Coronary artery (tissue), 2 donors: ENCODE measurements at regions not wholly inside any gene's neighbourhood (a gene's known extent, or its start where the extent isn't known, plus 50 kb on each side); places are given as distances from the start of the nearest gene placed in this dataset.

ENCODE experiments used
- DNase-seq: peaks from one replicate; pipeline ENCODE4 v3.0.0-alpha.2; 2017; ENCODE audit warnings: low spot score
- H3K27ac ChIP-seq, 2 donors: fragments of 200-600 bp; sonication (generic); one replicate each; pipeline ENCODE4 v1.5.1; 2016 to 2019
- H3K4me3 ChIP-seq: fragments of 200-600 bp; sonication (generic); 2 replicates; pipeline ENCODE4 v1.5.1; 2016; ENCODE audit warnings: mild to moderate bottlenecking, moderate library complexity
- CTCF ChIP-seq: fragments of 200-600 bp; sonication (generic); IDR thresholded peaks from one replicate; pipeline ENCODE4 v1.5.1; 2019; ENCODE audit warnings: antibody characterized with exemption

- H3K27ac ChIP-seq: no peak overlapping the region
- TF ChIP-seq CTCF: no peak
- no peak overlapping the region for H3K4me3 ChIP-seq
- DNase-seq: no peak
Observed at GRCh38 chr16:13586051-13586450, 333.9 kb upstream of the ERCC4 start.

- no peak for DNase-seq
- no peak for TF ChIP-seq CTCF
- no peak overlapping the region for H3K4me3 ChIP-seq
- no peak overlapping the region for H3K27ac ChIP-seq
Observed at GRCh38 chr16:13587181-13587580, 332.8 kb upstream of the ERCC4 start.

DNA sequence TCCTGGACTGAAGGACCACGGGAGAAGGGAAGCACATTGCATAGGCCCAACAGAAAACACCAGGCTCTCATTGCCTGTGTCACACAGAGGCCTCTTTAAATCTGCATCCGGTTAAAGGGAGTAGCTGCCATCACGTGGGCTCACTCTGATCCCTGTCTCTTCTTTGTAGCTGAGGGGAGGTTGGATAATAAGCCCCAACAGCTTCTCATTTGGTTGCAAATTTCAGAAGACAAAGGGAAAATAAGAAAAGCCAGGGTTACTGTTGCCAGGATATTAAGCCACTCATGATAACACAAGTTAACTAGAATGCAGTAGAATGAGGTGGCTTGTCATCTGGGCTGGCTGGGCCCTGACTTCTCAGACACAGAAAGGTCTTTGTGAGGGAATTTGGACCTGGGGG lies 325.1 kb upstream of the ERCC4 start:
- DNase-seq: no peak
- Histone ChIP-seq H3K27ac (no peak overlapping the region), H3K4me3 (no peak overlapping the region)
- no peak for TF ChIP-seq CTCF

DNA sequence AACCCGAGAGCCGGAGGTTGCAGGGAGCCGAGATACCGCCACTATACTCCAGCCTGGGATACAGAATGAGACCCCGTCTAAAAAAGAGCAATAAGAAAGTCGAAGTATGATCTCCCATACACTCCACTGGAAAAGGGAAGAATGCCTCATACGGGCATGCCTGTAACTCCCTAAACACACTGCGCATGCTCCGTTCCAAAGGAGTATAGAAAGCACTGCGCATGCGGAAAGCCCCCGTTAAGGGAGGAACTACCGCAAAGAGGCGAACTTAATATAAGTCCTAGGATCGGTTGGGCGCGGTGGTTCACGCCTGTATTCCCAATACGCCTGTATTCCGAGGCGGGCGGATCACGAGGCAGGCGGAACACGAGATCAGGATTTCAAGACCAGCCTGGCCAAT lies 313.1 kb upstream of the ERCC4 start:
- no peak for DNase-seq
- no peak for TF ChIP-seq CTCF
- no peak overlapping the region for H3K27ac ChIP-seq
- no peak overlapping the region for H3K4me3 ChIP-seq

DNA sequence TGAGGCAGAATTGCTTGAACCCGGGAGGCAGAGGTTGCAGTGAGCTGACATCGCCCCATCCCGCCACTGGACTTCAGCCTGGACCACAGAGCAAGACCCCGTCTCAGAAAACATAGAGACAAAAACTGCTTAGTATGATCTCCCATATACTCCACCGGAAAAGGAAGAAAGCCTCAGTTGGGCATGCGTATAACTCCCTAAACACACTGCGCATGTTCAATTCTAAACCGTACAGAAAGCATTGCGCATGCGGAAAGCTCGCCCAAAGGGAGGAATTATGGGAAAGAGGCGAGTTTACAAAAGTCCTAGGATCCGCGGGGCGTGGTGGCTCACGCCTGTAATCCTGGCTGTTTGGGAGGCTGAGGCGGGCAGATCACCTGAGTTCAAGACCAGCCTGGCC lies 312.7 kb upstream of the ERCC4 start:
- Histone ChIP-seq H3K27ac (no peak overlapping the region), H3K4me3 (no peak overlapping the region)
- DNase-seq: no peak
- TF ChIP-seq CTCF: no peak

DNA sequence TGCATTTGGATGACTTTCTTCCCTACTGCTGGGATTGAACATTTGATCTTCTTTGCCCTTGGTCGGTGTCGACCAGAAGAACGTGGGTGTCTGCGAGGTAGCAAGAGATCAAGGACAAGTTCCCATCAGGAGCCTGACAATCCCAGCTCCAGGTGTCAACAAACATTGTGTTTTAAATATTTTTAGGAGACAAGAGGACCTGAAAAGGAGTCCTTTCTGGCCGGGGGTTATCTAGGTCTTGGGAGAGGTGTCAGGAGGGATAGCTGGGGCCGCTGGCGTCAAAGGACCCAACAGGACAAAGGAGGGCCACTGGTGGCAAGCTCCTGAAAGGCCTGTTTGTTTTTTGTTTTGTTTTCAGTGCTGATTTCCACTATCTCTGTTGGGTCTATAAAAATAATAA lies 308.4 kb upstream of the ERCC4 start:
- Histone ChIP-seq H3K4me3 (no peak overlapping the region), H3K27ac (no peak overlapping the region)
- no peak for DNase-seq
- TF ChIP-seq CTCF: no peak

DNA sequence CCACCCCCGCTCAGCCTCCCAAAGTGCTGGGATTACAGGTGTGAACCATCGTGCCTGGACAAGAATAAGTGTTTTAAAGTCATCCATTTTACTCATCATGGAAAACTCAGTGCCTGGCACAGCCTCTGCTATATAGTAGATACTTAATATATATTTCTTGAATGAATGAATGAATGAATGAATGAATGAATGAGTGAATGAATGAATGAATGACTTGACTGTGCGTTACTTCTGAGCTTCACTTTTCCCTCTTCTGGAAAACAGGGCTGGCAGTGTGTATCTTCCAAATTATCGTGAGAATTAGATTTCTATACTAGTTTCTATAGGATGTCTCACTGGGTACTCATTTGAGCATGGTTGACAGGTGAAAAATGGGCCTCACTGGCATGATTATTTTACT lies 307.3 kb upstream of the ERCC4 start:
- no peak for TF ChIP-seq CTCF
- DNase-seq: no peak
- Histone ChIP-seq H3K27ac (no peak overlapping the region), H3K4me3 (no peak overlapping the region)
